ENCODE measurements at regions not wholly inside any gene's neighbourhood (a gene's known extent, or its start where the extent isn't known, plus 50 kb on each side); places are given as distances from the start of the nearest gene placed in this dataset.

- TF ChIP-seq CTCF (IDR thresholded peaks at IDR 0.05), result no peak
- no peak for TF ChIP-seq POLR2A (IDR thresholded peaks at IDR 0.05)
Observed at GRCh38 chr9:78985084-78985738, 586.6 kb upstream of the TLE4 start.

Measured in breast epithelium (tissue), 3 donors.